ENCODE measurements at regions not wholly inside any gene's neighbourhood (a gene's known extent, or its start where the extent isn't known, plus 50 kb on each side); places are given as distances from the start of the nearest gene placed in this dataset.
A peak's percentile ranks its signal among the peaks of the same experiment; 100 is the strongest.

DNA sequence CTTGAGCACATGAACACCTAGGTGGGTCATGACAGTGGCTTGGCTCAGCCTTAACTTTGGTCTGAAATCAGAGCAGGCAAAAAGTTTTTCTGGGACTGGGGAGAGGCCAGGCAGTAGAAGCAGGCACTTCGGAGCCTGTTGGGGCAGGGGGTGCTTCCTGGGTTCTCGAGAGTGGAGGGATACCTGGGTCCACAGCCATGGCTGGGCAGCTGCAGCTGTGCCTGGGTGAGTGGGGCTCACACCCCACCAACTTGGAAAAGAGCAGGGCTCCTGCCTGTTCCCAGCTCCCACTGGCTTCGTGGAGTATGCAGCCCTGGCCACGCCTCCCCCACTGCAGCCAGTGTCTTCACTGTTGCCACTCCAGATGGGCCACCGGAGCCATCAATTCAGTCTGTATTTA lies 56.4 kb upstream of the NUDT6 start:
- no peaks in the 10 kb centered on the region for H3K9me1 ChIP-seq (ENCODE audit: insufficient read depth, low read length)
- no TSS peak for BruUV-seq (replicated peaks)
- CTCF ChIA-PET: interaction anchor here (0.6 kb wide), 1 partner anchor 450 kb away, joined by 5 read pairs; no protein-coding TSS in a partner anchor
- H2BK20ac ChIP-seq (ENCODE audit: low read depth, low read length): no peak overlapping the region
- no peak overlapping the region for H2BK120ac ChIP-seq (ENCODE audit: low read depth, low read length)
- H4K20me1 ChIP-seq (ENCODE audit: insufficient read depth, low read length): no peaks in the 10 kb centered on the region
- no peak overlapping the region for H3K4ac ChIP-seq (ENCODE audit: low read depth, low read length)
- H2BK5ac ChIP-seq (ENCODE audit: low read depth, low read length, poor library complexity, severe bottlenecking): no peak overlapping the region
- POLR2A ChIA-PET (ENCODE audit: unreplicated experiment): no interaction called here
- no peak overlapping the region for H3K14ac ChIP-seq (replicated peaks; ENCODE audit: low read depth, low read length)
- no peak overlapping the region for H3K9ac ChIP-seq (ENCODE audit: low read depth, low read length)
- H3K56ac ChIP-seq (ENCODE audit: extremely low read depth, insufficient read depth, low read length): no peak overlapping the region
- no peak overlapping the region for H4K5ac ChIP-seq (ENCODE audit: low read depth, low read length)
- H3K9me3 ChIP-seq (ENCODE audit: control insufficient read depth, insufficient read depth, low read length): peaks cover 2% of the 10 kb centered on the region; the same call in 1 of the 2 replicates
- H2AK9ac ChIP-seq (replicated peaks; ENCODE audit: low read depth, low read length, poor library complexity): peak overlapping the region; percentile 48
- intact Hi-C loops (cut with micrococcal nuclease) (no loop called here), dilution Hi-C loops (cut with HindIII; ENCODE audit: low sequenced_read_pairs, unreplicated experiment) (no loop called here), in situ Hi-C loops (cut with MboI; ENCODE audit: low sequenced_read_pairs) (no loop called here)
- no peaks in the 10 kb centered on the region for H3K4me1 ChIP-seq (ENCODE audit: control insufficient read depth, insufficient read depth, low read length)
- H3K27ac ChIP-seq (ENCODE audit: insufficient read depth, low read length): no peak overlapping the region
- H3K36me3 ChIP-seq (ENCODE audit: control insufficient read depth, insufficient read depth, low read length): peaks cover 11% of the 10 kb centered on the region
- H4K8ac ChIP-seq (ENCODE audit: low read depth in 2 of 2, low read length in 2 of 2): no peak overlapping the region
- no peak overlapping the region for H3K4me3 ChIP-seq (ENCODE audit: insufficient read depth, low read depth, low read length)
- no CpG with 5 or more reads among the region's 5 CpGs for WGBS, 2 experiments (ENCODE audit: extremely low coverage in 2 of 2, insufficient read length in 1 of 2)
- H2AFZ ChIP-seq (replicated peaks; ENCODE audit: low read length, poor library complexity): no peak overlapping the region
- H3K27me3 ChIP-seq (ENCODE audit: control insufficient read depth, insufficient read depth, low read length): no peaks in the 10 kb centered on the region
- H3K4me2 ChIP-seq (ENCODE audit: low read depth, low read length): no peak overlapping the region
- H4K91ac ChIP-seq (ENCODE audit: insufficient read depth, low read depth, low read length): no peak overlapping the region
- ATAC-seq (ENCODE audit: low read depth) (no peak), DNase-seq (no peak)
- H3K18ac ChIP-seq (ENCODE audit: low read depth, low read length): no peak overlapping the region
- peaks cover 0 to 2% of the 10 kb centered on the region in 2 experiments; a peak in 2 of 4 replicates for H3K79me1 ChIP-seq (ENCODE audit: low read depth in 1 of 2, low read length in 2 of 2)
- no peak for TF ChIP-seq MAZ (IDR thresholded peaks at IDR 0.05; ENCODE audit: borderline replicate concordance, low read depth, low read length)
- H2BK15ac ChIP-seq (ENCODE audit: low read depth, low read length): no peak overlapping the region
- no peak overlapping the region for H2AK5ac ChIP-seq (ENCODE audit: low read depth, low read length)
- H3K23ac ChIP-seq (ENCODE audit: low read depth, low read length): no peak overlapping the region
